DOHH2 (cell line): ENCODE measurements at regions not wholly inside any gene's neighbourhood (a gene's known extent, or its start where the extent isn't known, plus 50 kb on each side); places are given as distances from the start of the nearest gene placed in this dataset.

Experiments used
- CTCF ChIP-seq: fragments of 200-600 bp; sonication (generic); IDR thresholded peaks from one replicate; pipeline ENCODE4 v1.5.1; 2014; ENCODE audit warnings: antibody characterized with exemption, mild to moderate bottlenecking, low read depth, low read length; ENCODE audit not compliant: poor library complexity, severe bottlenecking
- EZH2phosphoT487 ChIP-seq: fragments of 200-600 bp; sonication (generic); IDR thresholded peaks from 2 replicates; pipeline ENCODE4 v1.6.1; 2017; ENCODE audit warnings: borderline replicate concordance, mild to moderate bottlenecking, antibody characterized with exemption, low read length, moderate library complexity, mixed read lengths

GRCh38 chr2:212893216-212893615 lies 258.2 kb downstream of the IKZF2 start:
- TF ChIP-seq CTCF = no peak
- no peak for TF ChIP-seq EZH2phosphoT487
